GDM1 (cell line): ENCODE measurements at regions not wholly inside any gene's neighbourhood (a gene's known extent, or its start where the extent isn't known, plus 50 kb on each side); places are given as distances from the start of the nearest gene placed in this dataset.
A peak's percentile ranks its signal among the peaks of the same experiment; 100 is the strongest.

Experiments used
- DNase-seq: peaks from one replicate; lab custom pipeline; 2025; lab: John Stamatoyannopoulos, UW

GRCh38 chr11:110830747-110831146, 118.5 kb upstream of the ARHGAP20 start:
- no peak for DNase-seq

- DNase-seq = no peak
Observed at GRCh38 chr11:110830344-110830743, 118.1 kb upstream of the ARHGAP20 start.

GRCh38 chr11:110829873-110830272, 117.6 kb upstream of the ARHGAP20 start:
- DNase-seq = no peak

GRCh38 chr11:110828086-110828485, 115.8 kb upstream of the ARHGAP20 start:
- DNase-seq = no peak

GRCh38 chr11:110827276-110827675, 115.0 kb upstream of the ARHGAP20 start:
- no peak for DNase-seq

GRCh38 chr11:110824912-110825620, 112.8 kb upstream of the ARHGAP20 start:
- DNase-seq = no peak

GRCh38 chr11:110818032-110818687, 105.9 kb upstream of the ARHGAP20 start:
- no peak for DNase-seq

GRCh38 chr11:110812086-110812733, 100.0 kb upstream of the ARHGAP20 start:
- DNase-seq = no peak

- no peak for DNase-seq
Observed at GRCh38 chr11:110809417-110810199, 97.4 kb upstream of the ARHGAP20 start.

- DNase-seq = no peak
Observed at GRCh38 chr11:110808248-110808647, 96.0 kb upstream of the ARHGAP20 start.

GRCh38 chr11:110807801-110808200, 95.6 kb upstream of the ARHGAP20 start:
- DNase-seq = no peak

- no peak for DNase-seq
Observed at GRCh38 chr11:110805756-110806155, 93.5 kb upstream of the ARHGAP20 start.

- DNase-seq = no peak
Observed at GRCh38 chr11:110802162-110802561, 89.9 kb upstream of the ARHGAP20 start.

- DNase-seq = no peak
Observed at GRCh38 chr11:110801328-110801727, 89.1 kb upstream of the ARHGAP20 start.

- no peak for DNase-seq
Observed at GRCh38 chr11:110798201-110798900, 86.1 kb upstream of the ARHGAP20 start.

GRCh38 chr11:110797453-110797852, 85.2 kb upstream of the ARHGAP20 start:
- peak; percentile 51 for DNase-seq

GRCh38 chr11:110795112-110795624, 82.9 kb upstream of the ARHGAP20 start:
- DNase-seq = no peak

- DNase-seq = no peak
Observed at GRCh38 chr11:110793556-110793955, 81.3 kb upstream of the ARHGAP20 start.

- no peak for DNase-seq
Observed at GRCh38 chr11:110791621-110792020, 79.4 kb upstream of the ARHGAP20 start.

GRCh38 chr11:110787680-110788079, 75.4 kb upstream of the ARHGAP20 start:
- no peak for DNase-seq

- no peak for DNase-seq
Observed at GRCh38 chr11:110786226-110786902, 74.1 kb upstream of the ARHGAP20 start.
